HL-60 (cell line): ENCODE measurements at regions not wholly inside any gene's neighbourhood (a gene's known extent, or its start where the extent isn't known, plus 50 kb on each side); places are given as distances from the start of the nearest gene placed in this dataset.

Source experiments
- CTCF ChIP-seq: IDR thresholded peaks from one replicate; pipeline ENCODE4 v1.5.1; 2011; ENCODE audit warnings: low read length, control low read depth, inconsistent platforms; ENCODE audit not compliant: insufficient read depth
- POLR2AphosphoS5 ChIP-seq: IDR thresholded peaks from 2 replicates; pipeline ENCODE4 v1.6.1; 2012; ENCODE audit warnings: low read depth

GRCh38 chr21:27582948-27583430 lies 616.1 kb upstream of the ADAMTS5 start:
- TF ChIP-seq CTCF (no peak), POLR2AphosphoS5 (no peak)
